Tibial nerve (tissue), 4 donors: ENCODE measurements at regions not wholly inside any gene's neighbourhood (a gene's known extent, or its start where the extent isn't known, plus 50 kb on each side); places are given as distances from the start of the nearest gene placed in this dataset.
"Not testable (repeated sequence)": the region's sequence is repeated elsewhere in the genome, so short reads cannot be mapped to it uniquely, and the experiment has no call there.

ENCODE experiments used
- CTCF ChIP-seq, 5 experiments: fragments of 200-600 bp in 3 of 5; fragments of 450-650 bp in 2 of 5; sonication (generic) in 3 of 5; IDR thresholded peaks; one replicate each; pipeline ENCODE4 v1.5.1; 2016 to 2019; ENCODE audit warnings: antibody characterized with exemption in 5 of 5, mild to moderate bottlenecking in 3 of 5, moderate library complexity in 2 of 5
- EP300 ChIP-seq, 2 donors: sonication (generic); formaldehyde crosslinking; IDR thresholded peaks; one replicate each; pipeline ENCODE4 v1.6.1; 2017; ENCODE audit warnings: antibody characterized with exemption in 2 of 2, mild to moderate bottlenecking in 1 of 2
- POLR2A ChIP-seq, 2 donors: fragments of 450-650 bp; IDR thresholded peaks; one replicate each; pipeline ENCODE4 v1.6.1; 2017; ENCODE audit warnings: antibody characterized with exemption in 2 of 2, mild to moderate bottlenecking in 2 of 2, moderate library complexity in 2 of 2

- not testable (repeated sequence) for TF ChIP-seq POLR2A, EP300, CTCF (IDR thresholded peaks at IDR 0.05)
Observed at GRCh38 chr12:13518034-13518433, 321.5 kb downstream of the EMP1 start.
